IPS-18a (cell line): ENCODE measurements at regions not wholly inside any gene's neighbourhood (a gene's known extent, or its start where the extent isn't known, plus 50 kb on each side); places are given as distances from the start of the nearest gene placed in this dataset.

ENCODE experiments used
- H3K27ac ChIP-seq: one replicate; pipeline ENCODE4 v1.5.1; 2013; ENCODE audit warnings: low read length
- H3K27me3 ChIP-seq: one replicate; pipeline ENCODE4 v1.6.1; 2013; ENCODE audit warnings: mild to moderate bottlenecking, low read length; ENCODE audit not compliant: control insufficient read depth, insufficient read depth
- H3K36me3 ChIP-seq: one replicate; pipeline ENCODE4 v1.6.1; 2013; ENCODE audit warnings: low read depth, low read length; ENCODE audit not compliant: control insufficient read depth
- H3K4me1 ChIP-seq: one replicate; pipeline ENCODE4 v1.6.1; 2013; ENCODE audit warnings: low read depth, low read length; ENCODE audit not compliant: control insufficient read depth
- H3K4me3 ChIP-seq: one replicate; pipeline ENCODE4 v1.5.1; 2013; ENCODE audit warnings: low read length
- H3K9ac ChIP-seq: one replicate; pipeline ENCODE4 v1.6.1; 2013; ENCODE audit warnings: mild to moderate bottlenecking, low read length, moderate library complexity
- H3K9me3 ChIP-seq: one replicate; pipeline ENCODE4 v1.6.1; 2013; ENCODE audit warnings: low read depth, low read length; ENCODE audit not compliant: control insufficient read depth

DNA sequence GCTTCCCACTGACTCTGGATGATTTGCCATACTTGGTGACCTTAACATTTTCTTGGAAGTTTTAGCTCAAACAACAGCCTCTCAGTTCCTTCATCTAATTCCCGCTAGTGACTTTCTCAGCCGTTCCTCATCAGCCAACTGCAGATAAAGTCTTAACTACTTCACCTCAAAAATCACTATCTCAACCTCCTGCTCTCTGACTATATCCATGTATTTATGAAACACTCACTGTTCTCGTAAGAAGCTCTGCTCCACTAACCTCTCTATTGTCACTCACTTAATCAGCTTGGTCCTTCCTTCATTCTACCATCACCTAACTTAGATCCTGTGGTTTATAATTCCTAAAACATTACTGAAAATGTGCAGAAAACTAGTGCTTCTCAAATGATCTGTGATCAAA is 1551.6 kb downstream of the MRPL39 start:
- H3K36me3 ChIP-seq, result no peaks in the 10 kb centered on the region
- peaks cover 16% of the 10 kb centered on the region for H3K9me3 ChIP-seq
- H3K27ac ChIP-seq, result no peak overlapping the region
- no peaks in the 10 kb centered on the region for H3K4me1 ChIP-seq
- H3K27me3 ChIP-seq, result no peaks in the 10 kb centered on the region
- H3K4me3 ChIP-seq, result no peak overlapping the region
- no peak overlapping the region for H3K9ac ChIP-seq

- no peaks in the 10 kb centered on the region for H3K4me1 ChIP-seq
- peaks cover 16% of the 10 kb centered on the region for H3K9me3 ChIP-seq
- H3K27me3 ChIP-seq, result no peaks in the 10 kb centered on the region
- H3K4me3 ChIP-seq, result no peak overlapping the region
- no peak overlapping the region for H3K9ac ChIP-seq
- H3K36me3 ChIP-seq, result no peaks in the 10 kb centered on the region
- H3K27ac ChIP-seq, result no peak overlapping the region
These were observed 1557.0 kb downstream of the MRPL39 start for GRCh38 chr21:24050231-24050630.

DNA sequence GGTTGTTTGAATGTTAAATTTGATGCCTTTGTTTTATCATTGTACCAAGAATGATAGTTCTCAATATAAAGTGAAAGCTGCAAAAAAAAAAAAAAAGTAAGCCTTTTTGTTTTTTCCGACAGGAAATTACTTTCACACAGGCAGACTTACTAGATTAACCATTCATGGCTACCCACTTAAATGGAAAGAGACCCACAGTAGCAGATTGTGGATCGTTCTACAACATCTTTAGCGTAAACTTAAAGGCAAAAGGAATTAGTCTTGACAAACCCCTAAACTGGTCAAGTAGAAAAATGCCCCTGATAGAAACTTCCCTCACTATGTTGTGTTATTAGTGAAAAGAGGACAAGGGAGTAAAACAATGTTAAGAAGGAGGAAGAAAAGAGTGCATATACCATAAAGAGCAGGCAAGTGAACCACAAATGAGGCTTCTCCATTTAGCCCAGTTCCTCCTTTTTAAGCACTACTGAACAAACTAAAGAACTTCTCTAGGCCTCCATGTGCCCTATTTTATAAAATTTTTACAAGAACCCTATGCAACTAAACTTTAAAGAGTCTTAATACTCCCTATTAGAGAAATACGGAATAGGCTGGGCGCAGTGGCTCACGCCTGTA is 1560.3 kb downstream of the MRPL39 start:
- H3K27ac ChIP-seq, result no peak overlapping the region
- no peaks in the 10 kb centered on the region for H3K27me3 ChIP-seq
- peaks cover 9% of the 10 kb centered on the region for H3K9me3 ChIP-seq
- H3K9ac ChIP-seq, result no peak overlapping the region
- H3K4me1 ChIP-seq, result no peaks in the 10 kb centered on the region
- H3K36me3 ChIP-seq, result no peaks in the 10 kb centered on the region
- H3K4me3 ChIP-seq, result no peak overlapping the region

- Histone ChIP-seq H3K27ac (no peak overlapping the region), H3K4me3 (no peak overlapping the region), H3K36me3 (no peaks in the 10 kb centered on the region), H3K27me3 (no peaks in the 10 kb centered on the region), H3K4me1 (no peaks in the 10 kb centered on the region), H3K9me3 (peaks cover 9% of the 10 kb centered on the region), H3K9ac (no peak overlapping the region)
These were observed 1561.5 kb downstream of the MRPL39 start for GRCh38 chr21:24045775-24046215.

DNA sequence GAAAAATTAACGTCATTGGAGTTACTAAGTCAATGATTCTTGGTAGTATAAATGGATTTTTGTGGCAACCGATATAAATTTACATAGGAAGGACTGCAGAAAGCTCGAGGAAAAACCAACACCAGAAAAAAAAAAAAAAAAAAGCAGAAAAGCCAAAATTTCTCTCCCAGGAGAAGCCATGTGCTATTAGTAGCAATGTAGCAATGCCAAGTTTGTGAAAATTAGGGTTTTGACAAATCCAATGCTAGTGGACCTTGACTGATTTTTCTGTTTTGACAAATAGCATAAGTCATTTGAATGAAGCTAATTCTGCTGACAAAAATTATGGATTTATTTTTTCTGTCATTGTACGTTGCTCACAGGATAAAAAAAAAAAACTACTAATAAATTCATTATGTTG is 1561.9 kb downstream of the MRPL39 start:
- Histone ChIP-seq H3K9ac (no peak overlapping the region), H3K36me3 (no peaks in the 10 kb centered on the region), H3K27ac (no peak overlapping the region), H3K27me3 (no peaks in the 10 kb centered on the region), H3K4me1 (no peaks in the 10 kb centered on the region), H3K4me3 (no peak overlapping the region), H3K9me3 (peaks cover 8% of the 10 kb centered on the region)

- Histone ChIP-seq H3K4me3 (no peak overlapping the region), H3K4me1 (no peaks in the 10 kb centered on the region), H3K27ac (no peak overlapping the region), H3K36me3 (no peaks in the 10 kb centered on the region), H3K9ac (no peak overlapping the region), H3K27me3 (no peaks in the 10 kb centered on the region), H3K9me3 (peaks cover 4% of the 10 kb centered on the region)
These were observed 1564.6 kb downstream of the MRPL39 start for GRCh38 chr21:24042687-24043086.

DNA sequence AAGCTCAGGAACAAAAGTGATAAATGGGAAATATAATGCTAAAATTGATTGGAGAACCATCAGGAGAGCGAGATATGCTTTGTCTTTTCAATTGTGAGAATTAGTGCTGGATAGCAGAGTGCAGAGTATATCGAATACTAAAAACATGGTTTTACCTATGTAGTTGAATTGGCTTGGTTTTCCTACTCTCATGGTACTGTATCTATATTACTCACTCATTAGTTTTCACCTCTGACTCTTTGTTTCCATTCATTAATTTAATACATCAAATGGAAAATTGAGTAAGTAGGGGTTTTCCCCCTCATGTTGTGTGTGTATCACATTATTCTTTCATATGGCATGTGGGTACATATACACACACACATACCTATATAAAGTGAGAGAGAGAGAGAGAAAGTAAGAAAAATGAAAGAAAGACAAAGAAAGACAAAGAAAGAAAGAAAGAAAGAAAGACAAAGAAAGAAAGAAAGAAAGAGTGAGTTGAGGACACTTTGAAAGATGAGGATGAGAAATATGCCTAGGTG is 1574.5 kb downstream of the MRPL39 start:
- Histone ChIP-seq H3K4me3 (no peak overlapping the region), H3K9me3 (peaks cover 29% of the 10 kb centered on the region), H3K9ac (no peak overlapping the region), H3K27ac (no peak overlapping the region), H3K4me1 (no peaks in the 10 kb centered on the region), H3K36me3 (no peaks in the 10 kb centered on the region), H3K27me3 (no peaks in the 10 kb centered on the region)

DNA sequence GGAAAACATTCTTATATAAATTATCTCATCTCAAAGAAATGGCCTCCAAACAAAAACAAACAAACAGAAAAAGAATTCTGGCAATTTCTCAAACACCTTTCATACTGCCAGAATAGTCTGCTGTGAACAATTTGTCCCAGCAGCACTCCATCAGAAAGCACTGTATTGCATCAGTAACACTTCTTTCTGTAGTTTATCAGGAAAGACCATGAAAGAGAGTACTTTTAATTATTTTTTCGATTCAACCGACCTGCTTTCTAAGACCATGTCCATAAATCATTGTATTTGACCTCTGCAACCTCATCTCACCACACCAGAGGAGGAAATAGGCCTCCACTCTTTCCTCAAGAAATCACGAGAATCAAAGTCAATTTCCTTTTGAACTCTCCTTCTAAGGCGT is 1579.9 kb downstream of the MRPL39 start:
- no peak overlapping the region for H3K9ac ChIP-seq
- no peak overlapping the region for H3K4me3 ChIP-seq
- peaks cover 23% of the 10 kb centered on the region for H3K9me3 ChIP-seq
- H3K27ac ChIP-seq, result no peak overlapping the region
- H3K27me3 ChIP-seq, result no peaks in the 10 kb centered on the region
- H3K36me3 ChIP-seq, result no peaks in the 10 kb centered on the region
- H3K4me1 ChIP-seq, result no peaks in the 10 kb centered on the region

GRCh38 chr21:24025101-24025500 is 1582.2 kb downstream of the MRPL39 start:
- Histone ChIP-seq H3K4me3 (no peak overlapping the region), H3K27me3 (no peaks in the 10 kb centered on the region)

DNA sequence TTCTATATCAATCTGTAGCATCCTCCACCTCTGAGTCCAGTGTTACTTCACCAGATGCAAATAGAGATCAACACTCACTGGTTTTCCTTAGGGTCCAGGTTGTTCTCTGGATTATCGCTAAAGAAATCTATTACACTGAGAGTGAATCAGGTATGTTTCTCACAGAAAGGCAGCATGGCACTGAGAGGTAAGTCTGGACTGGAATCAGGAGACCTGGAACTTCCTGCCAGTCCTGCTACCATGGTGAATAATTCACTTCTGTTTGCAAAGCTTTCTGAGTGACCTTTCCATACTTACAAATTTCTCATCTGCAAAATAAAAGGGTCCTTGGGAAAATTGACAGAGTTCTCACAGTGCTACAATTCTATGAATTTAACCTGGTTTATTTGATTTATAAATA is 1583.3 kb downstream of the MRPL39 start:
- Histone ChIP-seq H3K27me3 (no peaks in the 10 kb centered on the region), H3K9ac (no peak overlapping the region), H3K36me3 (no peaks in the 10 kb centered on the region), H3K27ac (no peak overlapping the region), H3K4me3 (no peak overlapping the region), H3K4me1 (no peaks in the 10 kb centered on the region), H3K9me3 (peaks cover 32% of the 10 kb centered on the region)

More at GRCh38 chr21:24025101-24025500, 1582.2 kb downstream of the MRPL39 start:
- Histone ChIP-seq H3K9ac (no peak overlapping the region), H3K4me1 (no peaks in the 10 kb centered on the region), H3K36me3 (no peaks in the 10 kb centered on the region), H3K9me3 (peaks cover 28% of the 10 kb centered on the region), H3K27ac (no peak overlapping the region)

DNA sequence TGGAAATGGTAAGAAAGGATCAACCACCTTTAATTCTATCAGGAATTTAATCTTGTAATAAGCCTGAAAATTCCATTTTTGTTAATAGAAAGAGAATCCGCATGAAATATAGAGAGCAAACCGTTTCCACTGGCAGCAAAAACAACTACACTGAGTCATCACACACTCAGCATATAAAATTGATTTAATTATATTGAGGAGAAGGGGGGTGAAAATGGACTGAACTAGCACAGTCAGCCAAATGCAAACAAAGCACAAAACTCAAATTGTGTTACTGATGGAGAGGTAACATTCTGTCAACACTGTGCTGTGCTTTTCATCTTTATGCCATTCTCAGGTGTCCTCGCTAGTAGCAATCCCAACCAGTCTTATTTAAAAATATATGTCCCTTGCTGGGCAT is 1583.9 kb downstream of the MRPL39 start:
- Histone ChIP-seq H3K4me1 (no peaks in the 10 kb centered on the region), H3K9me3 (peaks cover 29% of the 10 kb centered on the region), H3K4me3 (no peak overlapping the region), H3K36me3 (no peaks in the 10 kb centered on the region), H3K9ac (no peak overlapping the region), H3K27ac (no peak overlapping the region), H3K27me3 (no peaks in the 10 kb centered on the region)

DNA sequence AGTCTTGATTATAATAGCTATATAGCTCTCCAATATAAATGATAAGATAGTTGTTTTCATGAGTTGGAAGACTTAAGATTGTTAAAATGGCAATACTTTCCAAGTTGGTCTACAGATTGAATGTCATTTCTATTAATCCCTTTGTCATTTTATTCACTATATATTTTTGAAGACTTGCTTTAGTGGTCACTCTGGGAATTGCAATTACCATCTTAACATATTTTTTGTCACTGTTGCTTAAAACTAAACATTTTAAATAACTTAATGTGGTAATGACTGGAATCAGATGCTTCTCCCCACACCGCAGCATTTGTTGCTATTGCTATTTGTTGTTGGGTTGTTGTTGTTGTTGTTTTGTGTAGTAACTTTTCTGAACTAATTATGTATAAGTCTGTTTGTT is 1592.9 kb downstream of the MRPL39 start:
- peaks cover 19% of the 10 kb centered on the region for H3K9me3 ChIP-seq
- H3K9ac ChIP-seq, result no peak overlapping the region
- no peak overlapping the region for H3K4me3 ChIP-seq
- no peaks in the 10 kb centered on the region for H3K4me1 ChIP-seq
- no peaks in the 10 kb centered on the region for H3K27me3 ChIP-seq
- no peak overlapping the region for H3K27ac ChIP-seq
- H3K36me3 ChIP-seq, result no peaks in the 10 kb centered on the region
